GM18870 (cell line): ENCODE measurements at regions not wholly inside any gene's neighbourhood (a gene's known extent, or its start where the extent isn't known, plus 50 kb on each side); places are given as distances from the start of the nearest gene placed in this dataset.

ENCODE experiments used
- ATAC-seq: cut with Tn5 transposase; IDR thresholded peaks from one replicate; pipeline ENCODE4 v1.9.1; 2021; ENCODE audit warnings: moderate library complexity; ENCODE audit not compliant: unreplicated experiment

DNA sequence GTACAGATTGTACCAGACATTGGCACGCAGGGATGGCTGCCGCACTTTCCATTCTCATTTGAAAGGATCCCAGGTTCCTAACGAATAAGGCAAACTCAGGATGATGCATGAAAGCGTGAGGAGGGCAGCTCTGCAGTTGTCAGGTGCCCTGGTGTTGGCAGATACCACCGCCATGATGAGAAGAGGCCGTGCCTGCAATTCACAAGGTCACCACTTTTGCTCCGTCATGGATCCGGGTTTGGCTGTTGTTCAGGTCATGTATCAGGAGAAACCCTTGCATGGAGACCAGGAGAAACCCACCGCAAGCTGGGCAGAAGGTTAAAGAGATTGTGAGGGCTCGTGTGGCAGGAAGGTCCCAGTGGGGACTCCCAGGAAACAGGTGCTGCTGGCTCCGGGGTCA, 233.2 kb downstream of the KLF6 start:
- ATAC-seq: no peak

GRCh38 chr10:3549118-3549517, 235.9 kb downstream of the KLF6 start:
- no peak for ATAC-seq

GRCh38 chr10:3548702-3549101, 236.3 kb downstream of the KLF6 start:
- ATAC-seq: no peak

GRCh38 chr10:3548076-3548475, 236.9 kb downstream of the KLF6 start:
- ATAC-seq: no peak

- no peak for ATAC-seq
Measured at GRCh38 chr10:3544561-3544960, 240.4 kb downstream of the KLF6 start.

- ATAC-seq: no peak
Measured at GRCh38 chr10:3542185-3542611, 242.8 kb downstream of the KLF6 start.

DNA sequence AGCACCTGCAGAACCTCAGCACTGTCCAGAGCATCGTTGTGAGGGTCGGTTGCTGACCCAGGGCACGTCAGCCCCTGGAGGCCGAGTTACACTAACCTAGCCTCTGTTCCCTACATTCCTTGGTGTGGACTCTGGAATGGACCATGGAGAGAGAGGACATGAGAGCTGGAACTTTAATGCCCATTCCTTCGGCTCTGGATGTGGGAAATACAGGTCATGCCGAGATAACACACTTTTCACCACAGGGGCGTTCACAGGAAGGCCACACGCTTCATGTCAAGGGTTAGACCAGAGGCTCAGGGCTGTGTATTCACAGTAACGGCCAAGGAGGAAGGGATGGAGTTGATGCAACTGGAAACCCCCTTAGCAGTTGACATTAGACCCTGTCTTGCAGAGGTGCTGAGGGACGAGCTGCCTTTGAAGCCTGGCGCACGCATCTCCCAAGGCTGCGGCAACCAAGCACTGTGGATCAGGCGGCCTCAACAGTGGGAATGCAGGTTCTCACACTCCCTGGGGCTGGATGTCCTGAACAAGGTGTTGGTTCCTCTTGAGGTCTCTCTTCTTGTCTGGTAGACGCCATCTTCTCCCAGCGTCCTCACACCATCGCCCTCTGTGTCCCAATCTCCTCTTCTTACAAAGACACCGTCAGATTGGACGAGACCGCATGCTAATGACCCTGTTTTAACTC, 245.2 kb downstream of the KLF6 start:
- no peak for ATAC-seq

- no peak for ATAC-seq
Measured at GRCh38 chr10:3538656-3539531, 246.1 kb downstream of the KLF6 start.

GRCh38 chr10:3538291-3538655, 246.7 kb downstream of the KLF6 start:
- ATAC-seq: no peak

DNA sequence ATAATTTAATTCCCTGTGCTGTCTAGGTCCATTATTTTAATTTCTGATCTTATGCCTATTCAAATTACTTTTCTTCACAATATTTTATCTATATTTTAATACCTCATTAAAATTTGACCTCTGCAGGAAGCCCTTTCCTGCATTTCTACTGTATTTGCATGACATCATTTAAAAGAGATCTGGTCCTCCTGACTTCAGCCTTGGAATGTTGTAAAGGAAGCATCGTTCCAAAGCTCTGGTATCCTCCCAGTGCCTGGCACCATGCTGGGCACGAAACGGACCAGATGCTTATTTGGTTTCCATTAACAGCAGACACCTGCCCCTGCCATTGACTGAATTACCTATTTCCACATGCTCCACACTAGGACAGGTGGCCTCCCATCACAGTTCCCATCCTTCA, 247.5 kb downstream of the KLF6 start:
- ATAC-seq: no peak

DNA sequence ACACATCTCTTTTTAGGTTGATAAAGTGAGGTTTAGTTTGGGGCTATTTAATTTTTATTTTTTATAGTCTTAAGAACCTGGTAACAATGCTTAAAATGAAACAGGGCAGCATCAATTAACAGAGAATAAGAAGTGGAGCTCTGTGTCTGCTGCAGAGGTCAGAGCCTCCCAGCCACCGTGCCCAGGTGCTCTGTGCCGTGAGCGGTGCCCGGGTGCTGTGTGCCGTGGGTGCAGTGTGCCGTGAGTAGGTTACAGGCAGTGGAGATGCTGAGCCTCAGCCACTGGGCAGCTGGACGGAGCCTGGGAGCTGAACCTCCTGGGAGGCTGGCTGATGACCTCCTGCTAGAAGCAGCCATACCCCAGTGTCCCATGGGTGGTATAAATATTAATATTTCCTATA, 250.0 kb downstream of the KLF6 start:
- no peak for ATAC-seq

DNA sequence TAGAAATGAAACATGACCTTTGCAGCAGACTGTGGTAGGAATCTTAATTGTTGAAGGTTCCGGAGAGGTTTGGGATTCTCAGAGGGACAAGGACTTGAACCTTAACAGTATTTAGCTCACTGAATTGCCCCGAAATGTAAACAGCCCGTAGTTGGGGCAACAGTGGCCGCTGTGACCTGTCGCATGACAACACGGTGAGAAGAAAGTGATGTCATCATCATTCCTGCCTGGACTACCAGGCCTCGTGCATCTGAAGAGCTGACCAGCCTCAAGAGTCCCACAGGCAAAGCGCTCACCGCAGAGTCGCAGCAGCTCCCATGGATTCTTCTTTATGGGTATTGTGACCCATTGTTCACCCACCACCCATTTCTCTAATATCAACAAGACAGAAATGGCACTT, 250.6 kb downstream of the KLF6 start:
- ATAC-seq: no peak

- no peak for ATAC-seq
Measured at GRCh38 chr10:3533296-3533695, 251.7 kb downstream of the KLF6 start.

- ATAC-seq: no peak
Measured at GRCh38 chr10:3532644-3533043, 252.4 kb downstream of the KLF6 start.

DNA sequence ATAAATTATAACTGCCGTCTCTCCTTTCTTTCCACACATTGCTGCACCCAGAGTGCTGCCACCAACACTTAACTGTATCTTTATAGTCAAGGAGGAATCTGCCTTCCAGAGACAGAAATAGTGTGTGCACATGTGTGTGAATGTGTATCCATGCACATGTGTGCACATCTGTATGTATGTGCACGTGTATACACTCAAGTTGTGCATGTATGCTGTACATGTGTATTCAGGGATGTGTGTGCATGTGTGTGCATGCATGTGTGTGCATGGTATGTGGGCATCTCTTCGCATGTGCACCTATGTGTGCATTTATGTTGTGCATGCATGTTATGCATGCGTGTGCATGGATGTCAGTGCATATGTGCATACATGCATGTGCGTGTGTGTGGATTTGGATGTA, 253.3 kb downstream of the KLF6 start:
- no peak for ATAC-seq

DNA sequence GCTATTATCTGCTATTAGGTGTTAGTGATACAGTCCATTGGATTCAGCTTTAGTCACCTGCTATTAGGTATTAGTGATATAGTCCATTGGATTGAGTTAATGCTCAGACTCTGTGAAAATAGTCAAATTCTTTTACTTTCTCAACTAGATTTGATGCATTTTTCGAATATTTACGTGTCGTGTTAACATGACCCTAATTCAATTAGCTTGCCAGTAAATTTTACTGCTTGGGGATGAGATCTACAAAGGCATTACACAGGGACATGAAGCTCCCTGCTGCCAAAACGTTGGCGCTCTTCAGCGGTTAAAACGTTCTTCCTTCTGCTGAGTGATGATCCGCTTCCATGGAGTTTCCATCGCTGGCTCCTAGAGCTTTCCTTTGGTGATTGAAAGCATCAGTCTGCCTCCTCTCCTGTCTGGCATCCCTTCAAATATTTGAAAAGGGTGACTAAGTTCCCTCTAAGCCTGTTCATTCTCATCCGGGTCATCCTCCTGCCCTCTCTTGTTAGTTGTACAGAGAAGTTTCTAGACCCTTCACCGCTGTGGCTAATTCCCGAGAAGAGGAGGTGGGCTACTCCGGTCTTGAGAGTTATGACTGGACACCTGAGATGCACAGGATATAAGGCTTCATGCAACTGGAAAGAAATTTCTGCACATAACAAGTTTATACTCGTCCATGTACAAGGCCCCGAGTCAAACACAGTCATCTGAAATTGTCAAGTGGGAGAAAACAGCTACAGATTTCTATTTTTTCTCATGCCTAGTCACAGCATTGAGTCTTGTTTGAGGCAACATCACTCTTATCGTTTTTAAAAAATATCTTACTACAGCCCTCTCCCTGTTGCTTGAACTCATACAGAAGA, 254.0 kb downstream of the KLF6 start:
- no peak for ATAC-seq

- ATAC-seq: no peak
Measured at GRCh38 chr10:3530346-3530745, 254.7 kb downstream of the KLF6 start.

DNA sequence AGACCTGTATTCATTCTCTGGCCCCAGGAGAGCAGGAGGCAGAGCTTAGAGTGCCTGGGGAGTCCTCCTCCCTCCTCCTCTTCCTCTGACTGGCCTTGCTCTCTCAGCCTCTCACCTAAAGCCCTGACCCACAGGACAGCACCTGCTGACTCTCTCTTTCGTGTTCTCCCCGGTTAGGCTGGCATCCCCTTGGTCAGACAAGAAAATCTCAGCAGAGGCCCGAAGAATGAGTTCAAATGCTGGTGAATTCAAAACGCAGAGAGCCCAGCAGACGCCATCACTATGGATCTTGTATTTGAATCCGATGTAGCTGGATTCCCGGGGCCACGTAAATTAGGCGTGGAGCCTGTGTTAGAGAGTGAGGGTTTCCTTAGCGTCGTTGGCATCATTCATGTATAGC, 255.3 kb downstream of the KLF6 start:
- ATAC-seq: no peak

- no peak for ATAC-seq
Measured at GRCh38 chr10:3528823-3529403, 256.1 kb downstream of the KLF6 start.

- ATAC-seq: no peak
Measured at GRCh38 chr10:3528271-3528670, 256.7 kb downstream of the KLF6 start.

- ATAC-seq: no peak
Measured at GRCh38 chr10:3527869-3528268, 257.1 kb downstream of the KLF6 start.
